ENCODE measurements at regions not wholly inside any gene's neighbourhood (a gene's known extent, or its start where the extent isn't known, plus 50 kb on each side); places are given as distances from the start of the nearest gene placed in this dataset.

- intact Hi-C loops (cut with DNase I) = no loop called here
These were observed 51.3 kb upstream of the PFKP start for GRCh38 chr10:3016016-3016415.

GRCh38 chr10:3014968-3015367 is 52.4 kb upstream of the PFKP start:
- intact Hi-C loops (cut with DNase I) = no loop called here

More at GRCh38 chr10:3016016-3016415, 51.3 kb upstream of the PFKP start:
- Histone ChIP-seq H3K4me1 (no peaks in the 10 kb centered on the region), H3K27me3 (no peaks in the 10 kb centered on the region), H3K9me3 (no peaks in the 10 kb centered on the region), H3K27ac (no peak overlapping the region), H3K36me3 (no peaks in the 10 kb centered on the region), H3K4me3 (no peak overlapping the region)
- TF ChIP-seq POLR2A (IDR thresholded peaks at IDR 0.05) = no peak
- no peak for TF ChIP-seq POLR2AphosphoS5 (IDR thresholded peaks at IDR 0.05; ENCODE audit: insufficient read depth in 1 of 2, low read depth in 1 of 2)
- no peak for TF ChIP-seq CTCF (IDR thresholded peaks at IDR 0.05)
- DNase-seq (ENCODE audit: extremely low spot score in 2 of 2) = no peak

GRCh38 chr10:3012223-3012622 is 55.1 kb upstream of the PFKP start:
- intact Hi-C loops (cut with DNase I) = no loop called here
- H3K9me3 ChIP-seq = no peaks in the 10 kb centered on the region
- no peaks in the 10 kb centered on the region for H3K36me3 ChIP-seq
- no peaks in the 10 kb centered on the region for H3K27me3 ChIP-seq
- H3K4me3 ChIP-seq = no peak overlapping the region
- no peaks in the 10 kb centered on the region for H3K4me1 ChIP-seq
- TF ChIP-seq POLR2AphosphoS5 (IDR thresholded peaks at IDR 0.05; ENCODE audit: insufficient read depth in 1 of 2, low read depth in 1 of 2) = no peak
- TF ChIP-seq CTCF (IDR thresholded peaks at IDR 0.05) = no peak
- no peak for TF ChIP-seq POLR2A (IDR thresholded peaks at IDR 0.05)
- H3K27ac ChIP-seq = no peak overlapping the region
- DNase-seq (ENCODE audit: extremely low spot score in 2 of 2) = no peak

More at GRCh38 chr10:3014968-3015367, 52.4 kb upstream of the PFKP start:
- DNase-seq (ENCODE audit: extremely low spot score in 2 of 2) = no peak
- H3K36me3 ChIP-seq = no peaks in the 10 kb centered on the region
- H3K27ac ChIP-seq = no peak overlapping the region
- no peak overlapping the region for H3K4me3 ChIP-seq
- no peaks in the 10 kb centered on the region for H3K4me1 ChIP-seq
- H3K9me3 ChIP-seq = no peaks in the 10 kb centered on the region
- H3K27me3 ChIP-seq = no peaks in the 10 kb centered on the region
- TF ChIP-seq POLR2A (IDR thresholded peaks at IDR 0.05) = no peak
- TF ChIP-seq CTCF (IDR thresholded peaks at IDR 0.05) = no peak

- no peak for DNase-seq (ENCODE audit: extremely low spot score in 2 of 2)
- no peak overlapping the region for H3K4me3 ChIP-seq
- H3K27me3 ChIP-seq = no peaks in the 10 kb centered on the region
- no peaks in the 10 kb centered on the region for H3K4me1 ChIP-seq
- no peak overlapping the region for H3K27ac ChIP-seq
- TF ChIP-seq POLR2AphosphoS5 (IDR thresholded peaks at IDR 0.05; ENCODE audit: insufficient read depth in 1 of 2, low read depth in 1 of 2) (no peak), CTCF (IDR thresholded peaks at IDR 0.05) (no peak), POLR2A (IDR thresholded peaks at IDR 0.05) (no peak)
- H3K36me3 ChIP-seq = no peaks in the 10 kb centered on the region
- intact Hi-C loops (cut with DNase I) = no loop called here
- H3K9me3 ChIP-seq = no peaks in the 10 kb centered on the region
These were observed 56.4 kb upstream of the PFKP start for GRCh38 chr10:3010816-3011460.

- TF ChIP-seq POLR2A (IDR thresholded peaks at IDR 0.05) = no peak
- TF ChIP-seq CTCF (IDR thresholded peaks at IDR 0.05) = no peak
- no peak for TF ChIP-seq POLR2AphosphoS5 (IDR thresholded peaks at IDR 0.05; ENCODE audit: insufficient read depth in 1 of 2, low read depth in 1 of 2)
- Histone ChIP-seq H3K4me3 (no peak overlapping the region), H3K9me3 (no peaks in the 10 kb centered on the region), H3K27me3 (no peaks in the 10 kb centered on the region), H3K27ac (no peak overlapping the region), H3K4me1 (no peaks in the 10 kb centered on the region), H3K36me3 (no peaks in the 10 kb centered on the region)
- intact Hi-C loops (cut with DNase I) = no loop called here
- no peak for DNase-seq (ENCODE audit: extremely low spot score in 2 of 2)
These were observed 57.0 kb upstream of the PFKP start for GRCh38 chr10:3010334-3010733.
